GM21723 (cell line): ENCODE measurements at regions not wholly inside any gene's neighbourhood (a gene's known extent, or its start where the extent isn't known, plus 50 kb on each side); places are given as distances from the start of the nearest gene placed in this dataset.
"Not testable (repeated sequence)": the region's sequence is repeated elsewhere in the genome, so short reads cannot be mapped to it uniquely, and the experiment has no call there.

Source experiments
- ATAC-seq: cut with Tn5 transposase; IDR thresholded peaks from one replicate; pipeline ENCODE4 v1.9.1; 2021; ENCODE audit warnings: mild to moderate bottlenecking, moderate library complexity; ENCODE audit not compliant: unreplicated experiment

GRCh38 chr9:62655705-62656104, 1465.9 kb downstream of the SPATA31A7 start:
- not testable (repeated sequence) for ATAC-seq

- not testable (repeated sequence) for ATAC-seq
Observed at GRCh38 chr9:62662733-62663507, 1473.1 kb downstream of the SPATA31A7 start.

GRCh38 chr9:62663512-62663911, 1473.7 kb downstream of the SPATA31A7 start:
- not testable (repeated sequence) for ATAC-seq

- not testable (repeated sequence) for ATAC-seq
Observed at GRCh38 chr9:62667137-62667824, 1477.4 kb downstream of the SPATA31A7 start.

- ATAC-seq, result not testable (repeated sequence)
Observed at GRCh38 chr9:62677016-62677415, 1487.2 kb downstream of the SPATA31A7 start.

- peak; percentile 67 for ATAC-seq
Observed at GRCh38 chr9:62678336-62678735, 1488.5 kb downstream of the SPATA31A7 start.

GRCh38 chr9:62679020-62679419, 1489.2 kb downstream of the SPATA31A7 start:
- ATAC-seq, result not testable (repeated sequence)

GRCh38 chr9:62684833-62685647, 1495.2 kb downstream of the SPATA31A7 start:
- peak; percentile 65 for ATAC-seq

GRCh38 chr9:62686313-62686712, 1496.5 kb downstream of the SPATA31A7 start:
- ATAC-seq, result not testable (repeated sequence)

- not testable (repeated sequence) for ATAC-seq
Observed at GRCh38 chr9:62693019-62693418, 1503.2 kb downstream of the SPATA31A7 start.

- ATAC-seq, result not testable (repeated sequence)
Observed at GRCh38 chr9:62711317-62711716, 1521.5 kb downstream of the SPATA31A7 start.

- not testable (repeated sequence) for ATAC-seq
Observed at GRCh38 chr9:62725580-62725979, 1535.7 kb downstream of the SPATA31A7 start.

GRCh38 chr9:62730229-62731000, 1540.6 kb downstream of the SPATA31A7 start:
- peak; percentile 95 for ATAC-seq

GRCh38 chr9:62731015-62731414, 1541.2 kb downstream of the SPATA31A7 start:
- not testable (repeated sequence) for ATAC-seq

GRCh38 chr9:62737004-62737606, 1547.3 kb downstream of the SPATA31A7 start:
- ATAC-seq, result not testable (repeated sequence)

GRCh38 chr9:62737915-62738314, 1548.1 kb downstream of the SPATA31A7 start:
- ATAC-seq, result not testable (repeated sequence)

- not testable (repeated sequence) for ATAC-seq
Observed at GRCh38 chr9:62745774-62746529, 1556.1 kb downstream of the SPATA31A7 start.
